Epidermal melanocyte (primary cell): ENCODE measurements at regions not wholly inside any gene's neighbourhood (a gene's known extent, or its start where the extent isn't known, plus 50 kb on each side); places are given as distances from the start of the nearest gene placed in this dataset.

Experiments
- DNase-seq: peaks from one replicate; pipeline ENCODE4 v3.0.0; 2011; ENCODE audit warnings: low spot score; ENCODE audit not compliant: insufficient read length

DNA sequence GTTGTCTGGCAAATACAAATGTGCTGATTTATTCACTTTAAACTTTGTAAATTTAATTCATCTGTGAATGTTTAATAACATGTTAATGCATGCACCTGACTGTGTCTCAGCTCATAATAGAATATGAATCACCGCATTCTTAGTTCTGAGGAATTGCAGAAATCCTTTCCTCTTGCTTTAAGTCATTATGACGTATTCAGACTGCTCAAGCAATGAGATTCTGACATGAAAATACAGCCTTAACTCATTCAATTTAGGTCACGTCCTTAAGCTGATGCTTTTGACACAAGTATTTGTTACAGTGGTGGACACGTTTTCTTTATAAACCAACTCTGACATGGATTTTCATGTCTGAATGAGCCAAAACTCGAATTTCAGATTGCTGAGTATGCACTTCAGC, 541.0 kb upstream of the KLF12 start:
- no peak for DNase-seq

DNA sequence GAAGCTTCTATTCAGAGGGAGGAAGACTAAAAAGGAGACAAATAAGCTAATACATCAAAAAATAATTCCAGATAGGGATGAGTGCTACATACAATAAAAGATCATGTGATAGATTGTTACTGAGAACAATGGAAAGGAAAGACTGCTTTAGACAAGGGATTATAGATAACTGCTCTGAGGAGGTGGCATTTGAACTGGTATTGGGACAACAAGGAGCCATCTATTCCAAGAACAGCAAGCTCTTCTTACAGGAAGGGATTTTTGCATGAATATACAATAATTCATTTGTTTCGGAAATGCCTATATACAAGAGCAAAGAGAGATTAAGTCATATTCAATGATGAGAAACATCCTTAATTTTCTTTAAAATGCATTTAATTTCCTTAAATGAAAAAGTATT, 540.5 kb upstream of the KLF12 start:
- no peak for DNase-seq

GRCh38 chr13:74669149-74669548, 534.9 kb upstream of the KLF12 start:
- no peak for DNase-seq

DNA sequence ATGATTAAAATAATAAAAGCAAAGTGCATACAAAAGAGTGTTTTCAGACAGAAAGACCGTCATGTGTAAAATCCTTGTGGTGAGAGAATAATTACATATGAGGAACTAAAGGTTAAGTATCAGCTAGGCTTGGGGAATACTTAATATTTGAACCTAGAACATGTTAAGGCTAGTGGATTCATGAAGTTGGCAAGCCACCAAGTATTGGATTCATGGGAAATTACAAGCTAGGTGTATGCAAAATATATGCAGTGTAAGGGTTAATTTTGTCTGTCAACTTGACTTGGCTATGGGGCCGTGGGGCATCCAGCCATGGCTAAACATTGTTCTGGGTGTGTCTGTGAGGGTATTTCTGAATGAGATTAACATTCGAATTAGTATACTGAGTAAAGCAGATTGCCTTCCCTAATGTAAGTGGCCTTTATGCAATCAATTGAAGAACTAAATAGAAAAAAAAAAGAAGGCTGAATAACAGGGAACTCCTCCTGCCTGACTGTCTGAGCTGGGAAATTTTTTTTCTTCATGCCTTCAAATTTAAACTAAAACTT, 533.5 kb upstream of the KLF12 start:
- DNase-seq, result no peak

- no peak for DNase-seq
Observed at GRCh38 chr13:74662905-74663304, 528.7 kb upstream of the KLF12 start.

GRCh38 chr13:74661851-74662250, 527.6 kb upstream of the KLF12 start:
- no peak for DNase-seq

DNA sequence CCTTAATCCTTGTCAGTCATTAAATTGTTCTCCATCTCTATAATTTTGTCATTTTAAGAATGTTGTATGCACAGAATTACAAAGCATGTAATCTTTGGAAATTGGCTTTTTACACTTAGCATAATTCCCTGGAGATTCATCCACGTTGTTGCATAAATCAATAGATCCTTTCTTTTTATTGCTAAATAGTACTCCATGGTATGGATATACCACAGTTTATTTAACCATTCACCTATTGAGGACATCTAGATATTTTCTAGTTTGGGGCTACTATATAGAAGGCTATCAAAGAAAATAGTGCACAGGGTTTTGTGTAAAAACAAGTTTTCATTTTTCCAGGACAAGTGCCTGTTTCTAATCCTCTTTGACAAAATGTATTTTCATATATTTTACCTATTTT, 523.6 kb upstream of the KLF12 start:
- DNase-seq, result no peak

DNA sequence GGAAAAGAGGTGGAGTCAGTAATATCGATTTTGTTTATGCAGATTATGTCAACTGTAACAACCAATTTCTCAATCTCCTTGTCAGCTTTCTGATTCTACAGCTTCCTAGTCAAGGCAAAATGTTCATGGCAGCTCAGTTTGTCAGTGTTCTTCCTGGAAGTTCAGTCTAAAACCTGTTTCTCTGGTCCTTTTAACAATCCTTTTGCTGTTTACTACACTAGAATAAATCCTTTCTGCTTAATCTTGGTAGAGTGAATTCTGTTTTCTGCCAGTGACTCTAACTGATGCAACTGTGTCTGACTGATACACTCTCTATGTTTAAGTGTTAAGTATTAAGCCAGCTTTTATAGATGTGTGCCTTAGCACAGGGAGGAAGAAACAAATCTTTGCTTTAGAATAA, 516.9 kb upstream of the KLF12 start:
- no peak for DNase-seq

GRCh38 chr13:74647991-74648390, 513.8 kb upstream of the KLF12 start:
- no peak for DNase-seq

- no peak for DNase-seq
Observed at GRCh38 chr13:74647211-74647610, 513.0 kb upstream of the KLF12 start.

- no peak for DNase-seq
Observed at GRCh38 chr13:74646091-74646490, 511.9 kb upstream of the KLF12 start.

DNA sequence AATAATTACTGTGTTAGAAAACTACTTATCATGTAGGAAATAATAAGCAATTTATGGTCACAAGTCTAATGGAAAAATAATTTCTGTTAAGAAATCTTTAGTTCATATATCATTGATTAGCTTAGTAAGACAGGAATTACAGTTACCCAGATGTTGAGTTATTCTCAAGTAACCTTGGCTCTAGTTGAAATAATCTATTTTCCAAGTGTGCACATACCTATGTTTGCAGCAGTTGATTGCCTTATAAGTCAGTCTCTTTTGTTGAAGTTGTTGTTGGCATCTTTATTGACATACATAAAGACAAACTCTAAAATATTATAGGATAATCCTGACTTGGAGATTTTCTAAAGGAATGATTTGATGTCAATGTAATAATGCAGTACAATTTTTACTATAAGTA, 511.4 kb upstream of the KLF12 start:
- DNase-seq, result no peak

DNA sequence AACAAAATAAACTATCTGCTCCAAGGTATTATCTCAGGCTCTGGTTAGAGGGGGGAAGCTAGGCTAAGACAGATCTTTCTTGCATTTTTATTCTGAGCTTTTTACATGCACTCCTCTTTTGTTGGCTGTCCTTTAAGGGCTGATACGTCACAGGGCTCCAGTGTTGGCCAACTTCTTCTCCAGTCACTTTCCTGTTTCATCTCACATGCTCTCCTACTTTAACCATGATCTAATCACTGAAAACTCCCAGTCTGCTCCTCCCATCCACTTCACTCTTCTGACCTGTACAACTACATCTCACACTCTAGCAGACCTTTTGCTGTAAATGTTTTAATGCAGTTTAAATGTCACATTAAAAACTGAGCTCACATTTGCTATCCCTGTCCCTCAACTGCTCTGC, 510.0 kb upstream of the KLF12 start:
- DNase-seq, result no peak

DNA sequence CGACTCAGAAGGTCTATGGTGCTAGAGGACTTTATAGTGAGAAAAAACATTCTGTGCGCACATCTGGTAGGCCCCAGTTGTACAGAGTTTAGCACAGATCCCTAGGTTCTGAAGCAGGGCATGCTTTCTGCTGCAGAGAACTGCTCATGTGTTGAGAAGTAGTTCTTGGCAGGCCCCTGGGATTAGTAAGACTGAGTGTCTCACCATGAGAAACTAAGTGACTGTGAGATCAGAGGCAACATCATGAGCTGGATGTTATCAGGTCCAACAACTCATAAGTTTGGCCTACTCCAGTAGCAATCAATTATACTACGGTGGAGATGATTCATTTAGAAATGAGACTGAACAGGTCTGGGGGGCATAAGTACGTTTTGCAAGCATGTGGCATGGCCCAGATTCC, 507.4 kb upstream of the KLF12 start:
- DNase-seq, result no peak

GRCh38 chr13:74633734-74634133, 499.5 kb upstream of the KLF12 start:
- DNase-seq, result no peak

- DNase-seq, result no peak
Observed at GRCh38 chr13:74629985-74630384, 495.8 kb upstream of the KLF12 start.

DNA sequence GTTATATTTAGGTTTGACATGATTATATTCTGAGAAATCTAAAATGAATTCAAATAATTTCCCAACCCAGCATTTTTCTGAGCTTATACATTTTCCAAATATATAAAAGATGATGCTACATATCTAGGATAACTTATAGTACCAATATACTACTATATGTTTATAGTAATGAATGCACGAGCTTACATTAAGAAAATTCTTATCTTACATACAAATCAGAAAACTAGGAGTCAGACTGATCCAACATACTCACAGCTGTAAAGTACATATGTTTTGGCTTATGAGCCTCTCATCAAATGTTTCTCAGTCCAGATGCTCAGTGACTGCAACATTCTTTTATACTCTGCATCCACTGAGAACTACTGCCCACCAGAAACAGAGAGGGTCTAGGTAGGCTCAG, 491.3 kb upstream of the KLF12 start:
- no peak for DNase-seq

- DNase-seq, result no peak
Observed at GRCh38 chr13:74623761-74624160, 489.6 kb upstream of the KLF12 start.

DNA sequence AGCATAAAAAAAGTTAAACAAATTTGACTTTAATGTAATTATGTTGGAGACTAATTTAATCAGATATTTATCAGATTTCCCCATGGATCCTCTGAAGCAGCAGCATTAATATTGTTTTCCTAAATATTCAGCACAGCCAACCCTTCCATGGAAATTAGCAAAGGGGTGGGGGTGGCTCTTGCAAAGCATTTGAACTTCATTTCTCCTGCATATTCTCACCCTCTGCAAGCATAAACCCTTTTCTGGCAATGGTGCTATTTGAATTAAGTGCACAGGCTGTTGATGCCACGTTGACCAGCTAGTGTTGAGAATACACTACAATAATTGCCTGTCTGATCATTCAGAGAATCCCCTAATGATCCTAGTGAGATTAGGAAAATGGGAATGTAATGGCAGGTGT, 488.1 kb upstream of the KLF12 start:
- DNase-seq, result no peak

DNA sequence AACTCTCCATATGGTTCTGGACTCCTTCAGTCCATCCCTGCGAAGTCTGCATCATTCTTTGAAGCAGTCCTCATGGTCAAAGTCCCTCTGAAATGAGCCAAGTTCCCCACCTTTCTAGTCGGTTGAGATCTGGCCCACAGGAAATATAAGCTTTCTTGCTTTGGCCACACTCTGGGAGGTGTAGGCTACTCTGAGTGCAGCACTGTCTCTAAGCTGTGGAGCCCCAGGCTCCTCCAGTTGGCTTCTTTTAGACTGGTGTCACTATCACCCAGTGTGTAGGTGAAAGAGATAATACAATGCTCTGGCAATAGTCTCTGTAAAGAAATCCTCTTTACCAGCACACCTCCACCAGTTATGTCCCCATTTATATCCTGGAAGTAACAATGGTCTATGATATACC, 486.5 kb upstream of the KLF12 start:
- no peak for DNase-seq

GRCh38 chr13:74620308-74620707, 486.1 kb upstream of the KLF12 start:
- DNase-seq, result no peak

DNA sequence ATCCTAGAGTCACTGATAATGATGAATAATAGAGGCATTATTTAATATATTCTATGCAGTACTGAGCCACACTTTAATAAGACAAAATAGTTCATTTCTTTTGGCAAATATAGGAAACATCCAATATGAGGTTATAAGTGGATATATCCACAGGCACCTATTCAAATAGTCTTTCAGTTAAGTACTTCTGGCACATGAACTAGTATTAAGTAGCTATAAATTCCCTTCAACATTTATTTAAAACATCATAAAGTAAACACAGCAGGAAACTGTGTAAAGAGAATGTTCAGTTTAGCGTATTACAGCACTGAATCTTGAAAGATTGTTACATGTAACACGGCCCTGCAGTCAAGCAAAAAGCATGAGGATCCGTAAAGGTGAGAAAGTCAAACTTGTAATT, 463.3 kb upstream of the KLF12 start:
- no peak for DNase-seq

- no peak for DNase-seq
Observed at GRCh38 chr13:74596691-74597090, 462.5 kb upstream of the KLF12 start.

DNA sequence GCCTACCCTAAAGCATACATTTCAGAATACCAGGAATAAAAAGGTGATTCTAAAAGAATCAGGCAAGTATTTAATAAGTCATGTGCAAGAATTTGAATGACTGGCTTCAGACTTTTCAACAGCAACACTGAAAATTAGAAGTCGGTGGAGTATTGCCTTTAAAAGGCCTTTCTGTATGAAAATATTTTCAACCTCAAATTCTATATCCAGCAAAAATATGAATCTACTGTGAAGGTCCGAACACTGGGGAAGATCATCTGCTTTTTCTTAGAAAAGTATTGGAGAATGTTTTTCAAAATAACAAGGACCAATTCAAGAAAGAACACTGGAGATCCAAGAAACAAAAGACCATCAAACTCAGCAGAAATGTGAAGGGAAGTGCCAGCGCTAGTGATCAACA, 459.5 kb upstream of the KLF12 start:
- DNase-seq, result no peak
